Colonic mucosa (tissue), 4 donors: ENCODE measurements at regions not wholly inside any gene's neighbourhood (a gene's known extent, or its start where the extent isn't known, plus 50 kb on each side); places are given as distances from the start of the nearest gene placed in this dataset.

Source experiments
- DNase-seq: peaks from one replicate; pipeline ENCODE4 v3.0.0-alpha.2; 2020
- H3K27ac ChIP-seq: fragments of 200-600 bp; one replicate; pipeline ENCODE4 v1.8.0; 2021
- H3K27me3 ChIP-seq: fragments of 200-600 bp; one replicate; pipeline ENCODE4 v1.8.0; 2021
- H3K36me3 ChIP-seq: fragments of 200-600 bp; one replicate; pipeline ENCODE4 v1.8.0; 2021
- H3K4me1 ChIP-seq: fragments of 200-600 bp; one replicate; pipeline ENCODE4 v1.8.0; 2021; ENCODE audit warnings: mild to moderate bottlenecking
- H3K4me3 ChIP-seq: fragments of 200-600 bp; one replicate; pipeline ENCODE4 v1.8.0; 2021
- H3K9ac ChIP-seq, 2 donors: one replicate each; pipeline ENCODE4 v1.7.0; 2013; ENCODE audit warnings: control low read depth in 2 of 2, low read depth in 2 of 2, low read length in 2 of 2
- H3K9me3 ChIP-seq: fragments of 200-600 bp; one replicate; pipeline ENCODE4 v1.8.0; 2021
- intact Hi-C: fragments of 100-400 bp; cut with DNase I; formaldehyde crosslinking; loops from one replicate; pipeline ENCODE4 v1.14.1; 2022
- TF ChIP-seq, protein P1 (sequence below): fragments of 200-600 bp; IDR thresholded peaks from one replicate; pipeline ENCODE4 v1.8.0; 2022; ENCODE audit warnings: antibody characterized with exemption, mild to moderate bottlenecking
- donor health status: healthy.
- donor health status: DM: no; HTN: no; CAD: no.
- donor health status: DM: no; HTN: no; CAD: no.

DNA sequence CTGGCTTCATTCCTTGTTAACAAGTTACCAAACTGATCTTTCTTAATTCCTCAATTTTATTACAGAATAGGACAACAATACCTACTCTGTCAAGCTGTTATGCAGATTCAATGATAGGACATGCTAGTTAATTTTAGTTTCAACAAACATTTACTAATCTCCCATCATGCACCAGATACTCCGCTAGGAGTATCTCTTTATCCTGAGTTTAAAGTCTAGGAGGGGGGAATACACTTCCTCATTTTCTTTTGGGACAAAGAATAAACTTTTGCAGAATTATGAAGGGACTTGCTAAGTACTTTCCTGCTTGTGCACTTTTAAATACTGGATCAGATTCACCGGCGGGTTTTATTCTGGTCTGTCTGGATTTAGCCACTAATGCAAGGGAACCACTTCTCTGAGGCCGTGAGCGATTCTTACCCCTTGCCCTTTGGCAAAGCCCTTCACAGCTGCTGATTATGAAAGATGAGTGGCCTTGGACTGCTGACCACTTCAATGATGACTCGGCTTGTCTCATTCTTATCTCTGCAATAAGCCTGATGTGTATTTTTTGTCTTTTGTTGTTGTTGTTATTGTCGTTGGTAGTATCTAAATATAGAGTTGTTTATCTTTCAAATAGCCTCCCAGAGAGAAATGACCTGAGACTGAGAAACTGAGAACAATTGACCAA, 73.9 kb downstream of the RMI1 start:
- intact Hi-C loops = no loop called here
- TF ChIP-seq, protein P1, sequence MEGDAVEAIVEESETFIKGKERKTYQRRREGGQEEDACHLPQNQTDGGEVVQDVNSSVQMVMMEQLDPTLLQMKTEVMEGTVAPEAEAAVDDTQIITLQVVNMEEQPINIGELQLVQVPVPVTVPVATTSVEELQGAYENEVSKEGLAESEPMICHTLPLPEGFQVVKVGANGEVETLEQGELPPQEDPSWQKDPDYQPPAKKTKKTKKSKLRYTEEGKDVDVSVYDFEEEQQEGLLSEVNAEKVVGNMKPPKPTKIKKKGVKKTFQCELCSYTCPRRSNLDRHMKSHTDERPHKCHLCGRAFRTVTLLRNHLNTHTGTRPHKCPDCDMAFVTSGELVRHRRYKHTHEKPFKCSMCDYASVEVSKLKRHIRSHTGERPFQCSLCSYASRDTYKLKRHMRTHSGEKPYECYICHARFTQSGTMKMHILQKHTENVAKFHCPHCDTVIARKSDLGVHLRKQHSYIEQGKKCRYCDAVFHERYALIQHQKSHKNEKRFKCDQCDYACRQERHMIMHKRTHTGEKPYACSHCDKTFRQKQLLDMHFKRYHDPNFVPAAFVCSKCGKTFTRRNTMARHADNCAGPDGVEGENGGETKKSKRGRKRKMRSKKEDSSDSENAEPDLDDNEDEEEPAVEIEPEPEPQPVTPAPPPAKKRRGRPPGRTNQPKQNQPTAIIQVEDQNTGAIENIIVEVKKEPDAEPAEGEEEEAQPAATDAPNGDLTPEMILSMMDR = no peak
- no peak for DNase-seq
- Histone ChIP-seq H3K36me3 (no peaks in the 10 kb centered on the region), H3K9me3 (no peaks in the 10 kb centered on the region), H3K27me3 (no peaks in the 10 kb centered on the region), H3K9ac (no peak overlapping the region), H3K27ac (no peak overlapping the region), H3K4me1 (no peaks in the 10 kb centered on the region), H3K4me3 (no peak overlapping the region)

- DNase-seq = no peak
- no peaks in the 10 kb centered on the region for H3K27me3 ChIP-seq
- TF ChIP-seq, protein P1 = no peak
- no peaks in the 10 kb centered on the region for H3K9me3 ChIP-seq
- intact Hi-C loops = no loop called here
- no peaks in the 10 kb centered on the region for H3K4me1 ChIP-seq
- no peak overlapping the region for H3K27ac ChIP-seq
- no peak overlapping the region for H3K9ac ChIP-seq
- no peaks in the 10 kb centered on the region for H3K36me3 ChIP-seq
- no peak overlapping the region for H3K4me3 ChIP-seq
Observed at GRCh38 chr9:84057662-84058061, 77.1 kb downstream of the RMI1 start.

- TF ChIP-seq, protein P1 = no peak
- H3K27ac ChIP-seq = no peak overlapping the region
- H3K36me3 ChIP-seq = no peaks in the 10 kb centered on the region
- H3K9me3 ChIP-seq = no peaks in the 10 kb centered on the region
- no peak overlapping the region for H3K4me3 ChIP-seq
- no peaks in the 10 kb centered on the region for H3K27me3 ChIP-seq
- no peak overlapping the region for H3K9ac ChIP-seq
- DNase-seq = no peak
- H3K4me1 ChIP-seq = no peaks in the 10 kb centered on the region
- intact Hi-C loops = no loop called here
Observed at GRCh38 chr9:84059936-84060335, 79.3 kb downstream of the RMI1 start.

DNA sequence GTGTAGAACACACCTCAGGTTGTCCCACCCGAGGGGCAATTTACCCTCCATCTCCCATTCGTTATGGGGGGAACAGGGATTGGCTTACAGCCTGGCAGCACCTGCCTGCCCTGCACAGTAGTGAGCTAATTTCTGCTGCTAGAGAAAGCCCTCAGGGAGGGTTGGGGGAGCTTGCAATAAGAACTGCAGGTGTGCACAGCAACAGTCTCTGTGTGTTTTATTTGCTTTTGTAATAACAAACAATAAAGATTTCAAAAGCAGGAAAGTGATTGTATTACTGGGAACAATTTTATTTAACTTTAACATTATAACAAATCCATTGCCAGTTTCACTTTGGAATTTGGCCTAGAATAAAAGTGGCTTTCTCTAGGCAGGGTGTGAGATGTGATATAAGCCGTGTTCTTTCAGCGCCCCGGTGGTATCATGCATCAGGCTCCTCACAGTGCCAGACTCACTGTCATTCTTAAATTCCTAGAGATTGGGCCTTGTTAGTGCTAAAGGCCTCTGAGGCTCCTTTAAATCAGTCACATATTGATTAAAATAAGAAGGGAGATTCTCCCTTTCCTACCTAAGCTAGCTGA, 81.1 kb downstream of the RMI1 start:
- no peaks in the 10 kb centered on the region for H3K9me3 ChIP-seq
- peak overlapping the region in 1 of 2 donors; percentile 14 for H3K9ac ChIP-seq
- no peaks in the 10 kb centered on the region for H3K27me3 ChIP-seq
- intact Hi-C loops = no loop called here
- no peak overlapping the region for H3K27ac ChIP-seq
- H3K4me3 ChIP-seq = no peak overlapping the region
- H3K4me1 ChIP-seq = no peaks in the 10 kb centered on the region
- TF ChIP-seq, protein P1 = no peak
- H3K36me3 ChIP-seq = no peaks in the 10 kb centered on the region
- DNase-seq = no peak

- intact Hi-C loops = no loop called here
- no peak for DNase-seq
- H3K27me3 ChIP-seq = no peaks in the 10 kb centered on the region
- no peaks in the 10 kb centered on the region for H3K36me3 ChIP-seq
- H3K4me1 ChIP-seq = no peaks in the 10 kb centered on the region
- H3K9me3 ChIP-seq = no peaks in the 10 kb centered on the region
- no peak overlapping the region for H3K4me3 ChIP-seq
- TF ChIP-seq, protein P1 = no peak
- H3K9ac ChIP-seq = no peak overlapping the region
- no peak overlapping the region for H3K27ac ChIP-seq
Observed at GRCh38 chr9:84062538-84062937, 81.9 kb downstream of the RMI1 start.
